Thyroid gland (tissue), 4 donors: ENCODE measurements at regions not wholly inside any gene's neighbourhood (a gene's known extent, or its start where the extent isn't known, plus 50 kb on each side); places are given as distances from the start of the nearest gene placed in this dataset.

Source experiments
- DNase-seq, 2 donors: peaks; one replicate each; pipeline ENCODE4 v3.0.0-alpha.2; 2019
- H3K27ac ChIP-seq, 3 donors: fragments of 200-600 bp; sonication (generic); 1 replicate in 2 of 3; 2 replicates in 1 of 3; pipeline ENCODE4 v1.5.1; 2016 to 2019; ENCODE audit warnings: mild to moderate bottlenecking in 1 of 3, moderate library complexity in 1 of 3
- H3K27me3 ChIP-seq: fragments of 200-600 bp; sonication (generic); one replicate; pipeline ENCODE4 v1.5.1; 2019
- H3K36me3 ChIP-seq, 2 donors: fragments of 200-600 bp; sonication (generic); one replicate each; pipeline ENCODE4 v1.5.1; 2016 to 2019
- H3K4me1 ChIP-seq, 2 donors: fragments of 200-600 bp; sonication (generic); one replicate each; pipeline ENCODE4 v1.5.1; 2017 to 2019
- H3K4me3 ChIP-seq, 3 donors: fragments of 200-600 bp; sonication (generic); replicated peaks in 1 of 3; 1 replicate in 2 of 3; 2 replicates in 1 of 3; pipeline ENCODE4 v1.5.1; 2016; ENCODE audit warnings: mild to moderate bottlenecking in 1 of 3
- H3K9me3 ChIP-seq: fragments of 200-600 bp; sonication (generic); one replicate; pipeline ENCODE4 v1.5.1; 2017
- CTCF ChIP-seq, 6 experiments: fragments of 200-600 bp in 3 of 6; fragments of 450-650 bp in 3 of 6; sonication (generic) in 3 of 6; IDR thresholded peaks; one replicate each; pipeline ENCODE4 v1.5.1; 2016 to 2019; ENCODE audit warnings: antibody characterized with exemption in 6 of 6, mild to moderate bottlenecking in 2 of 6, inconsistent platforms in 1 of 6, moderate library complexity in 1 of 6
- POLR2A ChIP-seq, 2 donors: fragments of 450-650 bp; IDR thresholded peaks; one replicate each; pipeline ENCODE4 v1.6.1; 2017; ENCODE audit warnings: antibody characterized with exemption in 2 of 2, mild to moderate bottlenecking in 2 of 2, moderate library complexity in 1 of 2
- WGBS, 2 donors: methylation state at CpG; one replicate each; pipeline ENCODE4 v1.1.5; 2017; 5-methylcytosine and 5-hydroxymethylcytosine counted together
- intact Hi-C: fragments of 100-400 bp; cut with DNase I; formaldehyde crosslinking; loops from one replicate; pipeline ENCODE4 v1.15.1; 2023

- Histone ChIP-seq H3K36me3 (no peaks in the 10 kb centered on the region), H3K27ac (peak overlapping the region; percentile 60 to 87 (median 75)), H3K4me1 (peaks cover 53 to 56% of the 10 kb centered on the region in 2 donors), H3K27me3 (no peaks in the 10 kb centered on the region), H3K4me3 (no peak overlapping the region), H3K9me3 (no peaks in the 10 kb centered on the region)
- TF ChIP-seq CTCF (IDR thresholded peaks at IDR 0.05) = no peak
- no peak for TF ChIP-seq POLR2A (IDR thresholded peaks at IDR 0.05)
- intact Hi-C loops = no loop called here
- peak; percentile 48 to 51 for DNase-seq
- 28 to 38% methylated on average over 2 of the region's 2 CpGs for WGBS, 2 donors
Measured at GRCh38 chr9:75448281-75448680, 360.0 kb downstream of the OSTF1 start.

- H3K27me3 ChIP-seq = no peaks in the 10 kb centered on the region
- H3K9me3 ChIP-seq = no peaks in the 10 kb centered on the region
- TF ChIP-seq CTCF (IDR thresholded peaks at IDR 0.05) (no peak), POLR2A (IDR thresholded peaks at IDR 0.05) (no peak)
- 89 to 90% methylated on average over 2 of the region's 2 CpGs for WGBS, 2 donors
- H3K4me1 ChIP-seq = peaks cover 53 to 56% of the 10 kb centered on the region in 2 donors
- DNase-seq = no peak
- peak overlapping the region; percentile 60 to 87 (median 75) for H3K27ac ChIP-seq
- H3K4me3 ChIP-seq = no peak overlapping the region
- intact Hi-C loops = no loop called here
- no peaks in the 10 kb centered on the region for H3K36me3 ChIP-seq
Measured at GRCh38 chr9:75448955-75449354, 360.6 kb downstream of the OSTF1 start.

GRCh38 chr9:75451045-75451444 lies 362.7 kb downstream of the OSTF1 start:
- TF ChIP-seq POLR2A (IDR thresholded peaks at IDR 0.05) (no peak), CTCF (IDR thresholded peaks at IDR 0.05) (no peak)
- Histone ChIP-seq H3K36me3 (no peaks in the 10 kb centered on the region), H3K27me3 (no peaks in the 10 kb centered on the region), H3K4me3 (no peak overlapping the region), H3K4me1 (peaks cover 54 to 60% of the 10 kb centered on the region in 2 donors), H3K9me3 (no peaks in the 10 kb centered on the region), H3K27ac (peak overlapping the region in 2 of 3 donors; percentile 14 to 50)
- no peak for DNase-seq
- intact Hi-C loops = no loop called here
- WGBS, 2 donors = 45 to 49% methylated on average over 4 of the region's 4 CpGs

- H3K9me3 ChIP-seq = no peaks in the 10 kb centered on the region
- H3K36me3 ChIP-seq = no peaks in the 10 kb centered on the region
- DNase-seq = peak; percentile 18 to 21
- intact Hi-C loops = no loop called here
- H3K4me1 ChIP-seq = peaks cover 52 to 57% of the 10 kb centered on the region in 2 donors
- H3K27ac ChIP-seq = peak overlapping the region in 1 of 3 donors; percentile 51
- H3K4me3 ChIP-seq = no peak overlapping the region
- no peak for TF ChIP-seq CTCF (IDR thresholded peaks at IDR 0.05)
- TF ChIP-seq POLR2A (IDR thresholded peaks at IDR 0.05) = no peak
- H3K27me3 ChIP-seq = no peaks in the 10 kb centered on the region
Measured at GRCh38 chr9:75451505-75451904, 363.2 kb downstream of the OSTF1 start.

GRCh38 chr9:75452512-75452911 lies 364.2 kb downstream of the OSTF1 start:
- Histone ChIP-seq H3K27ac (no peak overlapping the region), H3K27me3 (no peaks in the 10 kb centered on the region), H3K36me3 (no peaks in the 10 kb centered on the region), H3K4me1 (peaks cover 49 to 53% of the 10 kb centered on the region in 2 donors), H3K9me3 (no peaks in the 10 kb centered on the region), H3K4me3 (no peak overlapping the region)
- intact Hi-C loops = no loop called here
- 63 to 82% methylated on average over 2 of the region's 2 CpGs for WGBS, 2 donors
- no peak for DNase-seq
- no peak for TF ChIP-seq CTCF (IDR thresholded peaks at IDR 0.05)
- no peak for TF ChIP-seq POLR2A (IDR thresholded peaks at IDR 0.05)
